ENCODE measurements at regions not wholly inside any gene's neighbourhood (a gene's known extent, or its start where the extent isn't known, plus 50 kb on each side); places are given as distances from the start of the nearest gene placed in this dataset.
A peak's percentile ranks its signal among the peaks of the same experiment; 100 is the strongest.
"Not testable (repeated sequence)": the region's sequence is repeated elsewhere in the genome, so short reads cannot be mapped to it uniquely, and the experiment has no call there.

- FAIRE-seq, result no peak
- no peak for DNase-seq (ENCODE audit: insufficient read length, low spot score)
These were observed 68.3 kb upstream of the ARHGAP29 start for GRCh38 chr1:94305704-94306103.

- FAIRE-seq (no peak), DNase-seq (ENCODE audit: insufficient read length, low spot score) (no peak)
These were observed 67.2 kb upstream of the ARHGAP29 start for GRCh38 chr1:94304553-94304952.

GRCh38 chr1:94303005-94303404 lies 65.6 kb upstream of the ARHGAP29 start:
- no peak for DNase-seq (ENCODE audit: insufficient read length, low spot score)
- no peak for FAIRE-seq

- DNase-seq (ENCODE audit: insufficient read length, low spot score), result no peak
These were observed 65.1 kb upstream of the ARHGAP29 start for GRCh38 chr1:94302497-94302896.

GRCh38 chr1:94301186-94301585 lies 63.8 kb upstream of the ARHGAP29 start:
- DNase-seq (ENCODE audit: insufficient read length, low spot score) (no peak), FAIRE-seq (no peak)

More at GRCh38 chr1:94302497-94302896, 65.1 kb upstream of the ARHGAP29 start:
- FAIRE-seq, result no peak

- no peak for FAIRE-seq
- DNase-seq (ENCODE audit: insufficient read length, low spot score), result no peak
These were observed 63.3 kb upstream of the ARHGAP29 start for GRCh38 chr1:94300731-94301130.

GRCh38 chr1:94299627-94300553 lies 62.5 kb upstream of the ARHGAP29 start:
- FAIRE-seq, result no peak
- DNase-seq (ENCODE audit: insufficient read length, low spot score), result peak; percentile 32

GRCh38 chr1:94298861-94299260 lies 61.5 kb upstream of the ARHGAP29 start:
- FAIRE-seq (no peak), DNase-seq (ENCODE audit: insufficient read length, low spot score) (no peak)

- FAIRE-seq (no peak), DNase-seq (ENCODE audit: insufficient read length, low spot score) (no peak)
These were observed 58.6 kb upstream of the ARHGAP29 start for GRCh38 chr1:94296018-94296417.

GRCh38 chr1:94292978-94293377 lies 55.6 kb upstream of the ARHGAP29 start:
- DNase-seq (ENCODE audit: insufficient read length, low spot score); FAIRE-seq: not testable (repeated sequence)

GRCh38 chr1:94289244-94289643 lies 51.9 kb upstream of the ARHGAP29 start:
- DNase-seq (ENCODE audit: insufficient read length, low spot score); FAIRE-seq: not testable (repeated sequence)

Measured in HTR-8/SVneo (cell line).